Activated T-cell treated with anti-CD3 and anti-CD28 coated beads, Interleukin-2, amount 50 U/mL, for 72 hours (primary cell): ENCODE measurements at regions not wholly inside any gene's neighbourhood (a gene's known extent, or its start where the extent isn't known, plus 50 kb on each side); places are given as distances from the start of the nearest gene placed in this dataset.
"Not testable (repeated sequence)": the region's sequence is repeated elsewhere in the genome, so short reads cannot be mapped to it uniquely, and the experiment has no call there.

ENCODE experiments used
- ATAC-seq, 2 donors: fragments of 150-1000 bp; cut with Tn5 transposase; replicated peaks in 1 of 2; 2 replicates each; pipeline ENCODE4 v1.10.0; 2021; ENCODE audit warnings: moderate library complexity in 2 of 2, mild to moderate bottlenecking in 1 of 2
- DNase-seq, 2 donors: peaks; one replicate each; pipeline ENCODE4 v3.0.0; 2021 to 2022; ENCODE audit warnings: mixed read lengths in 1 of 2
- H3K27ac Mint-ChIP-seq: one replicate; pipeline ENCODE4 v1.8.0; 2022; ENCODE audit warnings: mild to moderate bottlenecking, moderate library complexity, mixed read lengths
- H3K27me3 Mint-ChIP-seq: one replicate; pipeline ENCODE4 v1.8.0; 2022; ENCODE audit warnings: low read depth, mixed read lengths
- H3K36me3 Mint-ChIP-seq, 2 donors: one replicate each; pipeline ENCODE4 v1.8.0; 2022; ENCODE audit warnings: mixed read lengths in 2 of 2, mild to moderate bottlenecking in 1 of 2; ENCODE audit not compliant: insufficient read depth in 2 of 2
- H3K4me1 Mint-ChIP-seq: one replicate; pipeline ENCODE4 v1.8.0; 2022; ENCODE audit warnings: low read depth, mixed read lengths
- H3K4me3 Mint-ChIP-seq, 2 donors: one replicate each; pipeline ENCODE4 v1.8.0; 2022; ENCODE audit warnings: mild to moderate bottlenecking in 2 of 2, mixed read lengths in 2 of 2, moderate library complexity in 2 of 2
- H3K9me3 Mint-ChIP-seq, 2 donors: one replicate each; pipeline ENCODE4 v1.8.0; 2022; ENCODE audit warnings: mixed read lengths in 2 of 2

- DNase-seq, ATAC-seq, H3K27ac Mint-ChIP-seq, H3K4me3 Mint-ChIP-seq, H3K36me3 Mint-ChIP-seq, H3K4me1 Mint-ChIP-seq, H3K9me3 Mint-ChIP-seq, H3K27me3 Mint-ChIP-seq: not testable (repeated sequence)
Observed at GRCh38 chrY:18078452-18078851, 52.9 kb downstream of the CDY2A start.

DNA sequence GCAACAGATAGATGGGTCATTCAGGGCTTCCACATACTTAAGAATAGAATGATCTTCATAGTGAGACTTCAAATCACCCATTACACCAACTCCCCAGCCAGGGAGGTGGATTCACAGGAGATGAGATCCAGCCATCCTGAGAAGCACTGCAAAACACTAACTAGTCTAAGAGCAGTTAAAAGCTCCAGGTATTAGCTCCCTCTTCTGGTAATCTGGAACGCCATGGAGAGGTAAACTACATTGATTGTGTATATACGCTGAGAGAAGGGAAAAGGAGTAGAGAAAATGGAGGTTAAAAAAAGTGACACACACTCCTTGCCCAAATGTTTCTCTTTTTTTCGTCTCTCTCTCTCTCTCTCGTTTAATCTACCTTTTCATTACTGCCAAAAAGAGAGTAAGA is 60.3 kb downstream of the CDY2A start:
- not testable (repeated sequence) for H3K27me3 Mint-ChIP-seq, H3K36me3 Mint-ChIP-seq, ATAC-seq, H3K27ac Mint-ChIP-seq, DNase-seq, H3K4me1 Mint-ChIP-seq, H3K4me3 Mint-ChIP-seq, H3K9me3 Mint-ChIP-seq

GRCh38 chrY:18086361-18086977 is 60.9 kb downstream of the CDY2A start:
- H3K27me3 Mint-ChIP-seq, H3K4me3 Mint-ChIP-seq, ATAC-seq, DNase-seq, H3K4me1 Mint-ChIP-seq, H3K27ac Mint-ChIP-seq, H3K36me3 Mint-ChIP-seq, H3K9me3 Mint-ChIP-seq: not testable (repeated sequence)

DNA sequence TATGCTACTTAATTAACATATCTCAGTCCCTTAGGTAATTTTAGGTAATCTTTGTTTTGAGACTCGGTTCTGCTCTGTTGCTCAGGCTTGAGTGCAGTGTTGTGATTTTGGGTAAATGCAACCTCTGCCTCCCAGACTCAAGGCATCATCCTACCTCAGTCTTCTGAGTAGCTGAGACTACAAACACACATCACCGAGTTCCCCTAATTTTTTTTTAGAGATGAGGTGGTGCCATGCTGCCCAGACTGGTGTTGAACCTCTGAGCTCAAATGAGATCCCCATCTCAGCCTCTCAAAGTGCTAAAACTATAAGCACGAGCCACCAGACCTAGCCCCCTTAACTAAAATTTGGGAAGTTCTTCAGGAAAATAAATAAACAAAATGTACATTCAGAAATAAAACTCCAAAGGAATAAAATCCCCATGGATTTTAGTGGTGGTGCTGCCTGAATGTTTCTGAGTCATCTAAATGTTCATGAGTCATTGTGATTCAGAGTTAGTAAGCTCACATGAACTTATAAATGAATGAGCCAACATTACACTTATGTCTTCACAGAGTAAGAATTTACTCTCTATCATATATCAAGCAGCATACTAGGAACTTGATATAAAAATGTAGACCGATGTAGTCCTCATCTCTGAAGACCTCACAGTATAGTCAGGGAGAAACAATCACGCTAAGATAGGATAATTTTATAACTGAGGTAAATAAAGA is 62.5 kb downstream of the CDY2A start:
- not testable (repeated sequence) for H3K4me1 Mint-ChIP-seq, ATAC-seq, H3K36me3 Mint-ChIP-seq, H3K27me3 Mint-ChIP-seq, H3K4me3 Mint-ChIP-seq, DNase-seq, H3K9me3 Mint-ChIP-seq, H3K27ac Mint-ChIP-seq

- H3K27me3 Mint-ChIP-seq, H3K4me3 Mint-ChIP-seq, DNase-seq, H3K27ac Mint-ChIP-seq, H3K9me3 Mint-ChIP-seq, H3K4me1 Mint-ChIP-seq, ATAC-seq, H3K36me3 Mint-ChIP-seq: not testable (repeated sequence)
Observed at GRCh38 chrY:18092952-18093351, 67.4 kb downstream of the CDY2A start.

GRCh38 chrY:18105691-18106090 is 80.1 kb downstream of the CDY2A start:
- not testable (repeated sequence) for H3K4me3 Mint-ChIP-seq, H3K27ac Mint-ChIP-seq, H3K4me1 Mint-ChIP-seq, ATAC-seq, H3K36me3 Mint-ChIP-seq, DNase-seq, H3K27me3 Mint-ChIP-seq, H3K9me3 Mint-ChIP-seq

- not testable (repeated sequence) for H3K4me1 Mint-ChIP-seq, H3K27me3 Mint-ChIP-seq, ATAC-seq, H3K36me3 Mint-ChIP-seq, H3K4me3 Mint-ChIP-seq, H3K9me3 Mint-ChIP-seq, H3K27ac Mint-ChIP-seq, DNase-seq
Observed at GRCh38 chrY:18118388-18118787, 92.8 kb downstream of the CDY2A start.

GRCh38 chrY:18137718-18138117 is 112.1 kb downstream of the CDY2A start:
- H3K27ac Mint-ChIP-seq, ATAC-seq, DNase-seq, H3K27me3 Mint-ChIP-seq, H3K4me1 Mint-ChIP-seq, H3K4me3 Mint-ChIP-seq, H3K36me3 Mint-ChIP-seq, H3K9me3 Mint-ChIP-seq: not testable (repeated sequence)

DNA sequence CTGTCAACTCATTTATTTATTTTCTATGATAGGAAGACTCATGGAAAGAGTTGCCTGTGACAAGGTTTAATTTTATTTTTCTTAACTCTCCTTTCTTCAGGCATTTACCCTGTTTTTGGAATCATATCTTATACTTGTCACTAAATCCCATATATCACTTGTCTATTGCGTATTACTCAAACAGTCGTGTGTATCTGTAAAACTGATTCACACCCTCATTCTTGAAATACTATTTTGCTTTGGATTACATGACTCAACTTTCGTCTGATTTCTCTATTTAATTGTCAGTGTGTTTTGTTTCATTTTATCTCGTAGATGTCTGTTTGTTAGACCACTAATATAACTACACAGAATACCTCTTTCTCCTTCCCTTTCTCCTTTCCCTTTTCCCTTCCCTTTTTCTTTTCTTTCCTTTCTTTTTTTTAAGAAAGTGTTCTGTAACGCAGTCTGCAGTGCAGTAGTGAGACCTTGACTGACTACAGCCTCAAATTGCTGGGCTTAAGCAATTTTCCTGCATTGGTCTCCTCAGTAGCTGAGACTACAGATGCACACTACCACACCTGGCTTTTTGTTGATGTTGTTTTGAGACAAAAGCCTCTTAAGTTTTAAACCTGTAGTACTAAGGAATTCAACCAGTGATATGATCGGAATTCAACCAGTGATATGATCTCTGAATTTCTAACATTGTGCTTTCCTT is 113.9 kb downstream of the CDY2A start:
- H3K36me3 Mint-ChIP-seq, H3K27me3 Mint-ChIP-seq, DNase-seq, H3K9me3 Mint-ChIP-seq, H3K4me1 Mint-ChIP-seq, H3K4me3 Mint-ChIP-seq, ATAC-seq, H3K27ac Mint-ChIP-seq: not testable (repeated sequence)

GRCh38 chrY:18146417-18146816 is 120.8 kb downstream of the CDY2A start:
- not testable (repeated sequence) for H3K4me3 Mint-ChIP-seq, ATAC-seq, H3K36me3 Mint-ChIP-seq, H3K27ac Mint-ChIP-seq, DNase-seq, H3K27me3 Mint-ChIP-seq, H3K9me3 Mint-ChIP-seq, H3K4me1 Mint-ChIP-seq

DNA sequence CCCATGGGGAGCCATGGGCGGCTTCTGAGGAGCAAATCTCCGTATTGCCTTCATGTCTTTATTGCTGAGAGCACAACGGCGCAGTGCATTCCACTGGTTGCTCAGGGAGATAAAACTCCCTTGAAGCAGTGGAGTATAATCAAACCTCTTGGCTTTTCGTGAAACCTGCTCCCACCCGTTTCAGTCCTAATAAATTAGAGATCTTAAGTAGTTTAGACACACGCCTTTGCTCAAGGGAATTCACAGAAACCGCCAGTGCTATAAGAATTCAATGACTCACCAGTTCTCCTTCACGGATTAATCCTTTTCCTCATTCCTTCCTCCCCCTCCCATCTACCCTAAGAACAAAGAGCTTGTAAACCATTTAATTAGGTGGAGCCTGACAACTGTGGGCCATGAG is 127.0 kb downstream of the CDY2A start:
- not testable (repeated sequence) for H3K27me3 Mint-ChIP-seq, H3K36me3 Mint-ChIP-seq, ATAC-seq, DNase-seq, H3K9me3 Mint-ChIP-seq, H3K4me1 Mint-ChIP-seq, H3K27ac Mint-ChIP-seq, H3K4me3 Mint-ChIP-seq

GRCh38 chrY:18165738-18166137 is 140.2 kb downstream of the CDY2A start:
- DNase-seq, H3K9me3 Mint-ChIP-seq, H3K27me3 Mint-ChIP-seq, H3K27ac Mint-ChIP-seq, ATAC-seq, H3K4me3 Mint-ChIP-seq, H3K36me3 Mint-ChIP-seq, H3K4me1 Mint-ChIP-seq: not testable (repeated sequence)

DNA sequence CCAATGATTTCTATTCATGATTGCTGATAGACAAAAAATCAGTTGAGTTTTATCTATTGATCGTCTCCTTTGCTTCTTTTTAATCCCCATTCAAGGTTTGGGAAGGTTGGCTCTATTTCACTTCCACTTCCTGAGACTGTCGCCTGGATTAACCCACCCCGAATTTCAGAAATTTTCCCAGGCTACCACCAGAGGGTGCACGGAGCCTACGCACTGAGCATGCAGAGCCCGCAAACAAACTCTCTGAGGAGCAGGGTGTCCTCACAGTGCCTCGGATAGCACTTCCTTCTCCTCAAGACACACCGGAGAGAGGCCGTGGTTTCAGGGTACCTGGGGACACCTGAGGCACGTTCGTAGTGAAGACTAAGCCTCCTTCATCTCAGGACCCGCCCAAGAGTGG is 150.5 kb downstream of the CDY2A start:
- not testable (repeated sequence) for DNase-seq, H3K9me3 Mint-ChIP-seq, H3K4me3 Mint-ChIP-seq, H3K27ac Mint-ChIP-seq, ATAC-seq, H3K36me3 Mint-ChIP-seq, H3K27me3 Mint-ChIP-seq, H3K4me1 Mint-ChIP-seq
